Naive B cell (primary cell): ENCODE measurements at regions not wholly inside any gene's neighbourhood (a gene's known extent, or its start where the extent isn't known, plus 50 kb on each side); places are given as distances from the start of the nearest gene placed in this dataset.
A peak's percentile ranks its signal among the peaks of the same experiment; 100 is the strongest.

ENCODE experiments used
- ATAC-seq, 2 donors: fragments of 150-1000 bp; cut with Tn5 transposase; 2 replicates each; pipeline ENCODE4 v1.10.0; 2021; ENCODE audit warnings: low read depth in 2 of 2, mild to moderate bottlenecking in 2 of 2, moderate library complexity in 2 of 2
- DNase-seq: peaks from one replicate; pipeline ENCODE4 v3.0.0; 2022
- H3K27ac Mint-ChIP-seq, 6 donors: one replicate each; pipeline ENCODE4 v1.8.0; 2020 to 2022; ENCODE audit warnings: mild to moderate bottlenecking in 6 of 6, mixed read lengths in 6 of 6, moderate library complexity in 5 of 6, inconsistent platforms in 2 of 6
- H3K27me3 Mint-ChIP-seq, 3 donors: one replicate each; pipeline ENCODE4 v1.8.0; 2021 to 2022; ENCODE audit warnings: mixed read lengths in 3 of 3, mild to moderate bottlenecking in 1 of 3
- H3K36me3 Mint-ChIP-seq, 2 donors: one replicate each; pipeline ENCODE4 v1.8.0; 2020 to 2022; ENCODE audit warnings: mixed read lengths in 2 of 2, inconsistent platforms in 1 of 2, mild to moderate bottlenecking in 1 of 2
- H3K4me1 Mint-ChIP-seq, 3 donors: one replicate each; pipeline ENCODE4 v1.8.0; 2020 to 2022; ENCODE audit warnings: mixed read lengths in 3 of 3, inconsistent platforms in 1 of 3, mild to moderate bottlenecking in 1 of 3, moderate library complexity in 1 of 3
- H3K4me3 Mint-ChIP-seq, 8 donors: one replicate each; pipeline ENCODE4 v1.8.0; 2020 to 2022; ENCODE audit warnings: mild to moderate bottlenecking in 8 of 8, mixed read lengths in 8 of 8, moderate library complexity in 8 of 8, inconsistent platforms in 2 of 8
- H3K9me3 Mint-ChIP-seq, 7 donors: one replicate each; pipeline ENCODE4 v1.8.0; 2020 to 2022; ENCODE audit warnings: mixed read lengths in 7 of 7, mild to moderate bottlenecking in 5 of 7, inconsistent platforms in 2 of 7, moderate library complexity in 1 of 7

DNA sequence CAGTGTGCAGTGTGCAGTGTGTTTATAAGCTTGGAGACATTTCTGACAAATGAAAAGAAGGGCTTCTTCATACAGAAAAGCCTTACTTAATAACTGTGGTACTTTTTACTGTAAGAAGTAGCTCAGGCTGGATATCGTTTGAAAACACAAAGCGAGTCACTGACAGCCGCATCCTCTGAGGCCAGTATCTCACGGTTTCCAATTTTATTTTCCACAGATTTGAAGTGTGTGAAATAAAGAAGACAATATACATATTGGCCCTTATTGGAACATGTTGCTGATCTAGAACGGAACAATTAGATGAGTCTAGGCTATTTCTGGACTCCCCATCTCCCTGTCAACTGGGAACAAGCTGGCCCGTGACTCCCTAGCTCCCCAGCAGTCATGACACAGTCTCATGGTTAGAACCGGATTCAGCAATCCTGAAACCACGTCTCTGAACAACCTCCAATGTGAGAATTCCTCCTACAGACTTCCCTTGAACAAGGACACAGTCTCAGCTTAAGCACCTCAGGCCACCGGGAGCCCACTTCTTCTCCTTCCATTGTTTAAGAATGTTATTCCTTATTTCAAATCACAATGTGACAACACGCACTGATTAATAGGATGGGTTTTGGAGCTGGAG, 484.5 kb downstream of the COG6 start:
- no peak overlapping the region for H3K27ac Mint-ChIP-seq
- ATAC-seq (no peak), DNase-seq (no peak)
- H3K9me3 Mint-ChIP-seq = no peaks in the 10 kb centered on the region
- no peak overlapping the region for H3K4me3 Mint-ChIP-seq
- peaks cover 15 to 31% (median 26%) of the 10 kb centered on the region in 3 donors for H3K4me1 Mint-ChIP-seq
- peaks cover 0 to 13% (median 5%) of the 10 kb centered on the region in 3 donors for H3K27me3 Mint-ChIP-seq
- no peaks in the 10 kb centered on the region for H3K36me3 Mint-ChIP-seq

DNA sequence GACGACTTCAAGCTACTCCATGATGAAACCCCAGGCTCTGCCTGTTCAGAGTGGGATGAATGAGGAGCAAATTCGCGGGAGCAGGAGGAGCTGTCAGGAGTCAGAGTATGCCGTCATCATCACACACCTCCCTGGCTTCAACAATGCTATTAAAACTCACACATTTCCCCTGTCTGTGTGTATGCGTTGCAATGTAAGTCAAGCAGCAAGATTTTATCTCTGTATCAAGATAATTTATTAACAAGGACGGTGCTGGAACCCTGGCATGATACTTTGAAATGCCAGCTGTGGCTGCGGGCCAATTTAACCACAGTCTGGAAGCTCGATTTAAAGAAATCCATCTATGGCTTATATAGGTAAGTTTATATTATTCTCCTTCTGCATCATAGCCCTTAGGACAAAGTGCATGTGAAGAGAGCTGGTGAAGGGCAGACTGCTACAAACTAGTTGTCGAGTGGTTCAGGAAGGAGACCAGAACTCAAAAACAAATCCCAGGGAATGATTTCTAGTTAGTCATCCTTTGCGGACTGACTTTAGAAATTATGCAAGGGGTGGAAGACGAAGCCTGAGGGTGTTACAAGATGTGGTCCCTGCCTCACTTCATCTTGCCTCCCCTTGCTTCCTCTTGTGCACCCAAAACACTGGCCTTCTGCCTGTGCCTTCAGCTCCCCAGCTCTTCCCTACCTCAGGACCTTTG, 486.5 kb downstream of the COG6 start:
- no peak for ATAC-seq
- no peak overlapping the region for H3K4me3 Mint-ChIP-seq
- no peak overlapping the region for H3K27ac Mint-ChIP-seq
- peaks cover 0 to 4% (median 0%) of the 10 kb centered on the region in 3 donors for H3K27me3 Mint-ChIP-seq
- no peaks in the 10 kb centered on the region for H3K36me3 Mint-ChIP-seq
- no peaks in the 10 kb centered on the region for H3K9me3 Mint-ChIP-seq
- DNase-seq = no peak
- peaks cover 23 to 42% (median 38%) of the 10 kb centered on the region in 3 donors for H3K4me1 Mint-ChIP-seq

DNA sequence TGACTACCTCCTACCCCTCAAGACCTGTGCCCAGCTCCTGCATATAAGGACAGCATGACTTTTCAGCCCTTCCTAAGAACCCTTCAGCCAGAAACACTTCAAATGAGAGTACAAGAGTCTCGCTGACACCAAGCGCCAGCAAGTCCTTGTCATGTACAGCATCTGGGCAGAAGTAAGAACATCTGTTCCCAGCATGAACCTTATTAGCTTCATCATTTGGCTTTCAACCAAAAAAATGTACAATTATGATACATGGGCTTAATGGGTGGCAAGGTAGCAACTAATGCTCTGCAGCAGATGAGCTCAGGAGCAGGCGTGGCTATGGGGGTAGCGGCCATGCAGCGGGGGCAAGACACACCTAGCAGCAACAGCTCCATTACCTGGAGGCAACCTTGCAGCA, 487.6 kb downstream of the COG6 start:
- ATAC-seq = no peak
- Mint-ChIP-seq H3K36me3 (no peaks in the 10 kb centered on the region), H3K27ac (peak overlapping the region in 1 of 6 donors; percentile 36), H3K4me3 (no peak overlapping the region), H3K27me3 (no peaks in the 10 kb centered on the region), H3K9me3 (no peaks in the 10 kb centered on the region), H3K4me1 (peaks cover 20 to 49% (median 45%) of the 10 kb centered on the region in 3 donors)
- no peak for DNase-seq

DNA sequence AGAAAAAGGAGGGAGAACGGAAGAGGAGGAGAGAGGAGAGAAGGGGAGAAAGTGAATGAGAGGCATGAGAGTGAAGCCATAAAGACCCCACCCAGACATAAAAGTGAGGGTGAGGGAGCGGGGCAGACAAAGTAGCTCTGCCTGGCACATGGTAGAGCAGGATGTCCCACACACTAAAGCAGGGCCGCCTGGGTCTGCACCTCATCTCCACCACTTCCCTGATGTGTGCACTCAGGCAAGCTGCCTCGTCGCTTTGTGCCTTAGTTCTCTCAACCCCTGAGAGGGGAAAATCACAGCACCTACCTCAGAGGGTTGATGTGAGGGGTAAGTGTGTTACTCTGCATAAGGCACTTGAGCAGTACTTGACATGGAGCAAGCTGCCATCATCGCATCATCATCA, 488.1 kb downstream of the COG6 start:
- Mint-ChIP-seq H3K9me3 (no peaks in the 10 kb centered on the region), H3K27ac (peak overlapping the region in 1 of 6 donors; percentile 36), H3K4me1 (peaks cover 20 to 54% (median 46%) of the 10 kb centered on the region in 3 donors), H3K4me3 (peak overlapping the region in 4 of 8 donors; percentile 14 to 77 (median 46)), H3K27me3 (no peaks in the 10 kb centered on the region), H3K36me3 (no peaks in the 10 kb centered on the region)
- ATAC-seq (peak; percentile 78 to 85), DNase-seq (peak; percentile 22)

DNA sequence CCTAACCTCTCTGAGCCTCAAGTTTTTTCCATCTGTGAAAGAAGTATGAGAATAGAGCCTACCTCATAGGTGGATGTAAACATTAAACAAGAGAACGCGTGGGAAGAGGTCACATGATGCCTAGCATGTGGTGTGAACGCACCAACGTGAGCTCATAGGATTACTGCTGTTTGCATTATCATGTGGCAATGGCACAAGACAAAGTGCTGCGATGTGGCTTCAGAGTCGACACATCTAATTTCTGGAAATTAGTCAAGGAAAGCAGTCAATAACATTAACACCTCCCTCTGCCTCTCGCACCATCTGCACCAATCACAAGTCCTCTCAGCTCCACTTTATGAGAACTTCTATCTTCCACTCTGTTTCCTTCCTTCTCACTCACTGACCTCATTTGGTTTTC, 489.7 kb downstream of the COG6 start:
- H3K27ac Mint-ChIP-seq = peak overlapping the region in 1 of 6 donors; percentile 58
- peaks cover 20 to 57% (median 43%) of the 10 kb centered on the region in 3 donors for H3K4me1 Mint-ChIP-seq
- H3K27me3 Mint-ChIP-seq = no peaks in the 10 kb centered on the region
- H3K4me3 Mint-ChIP-seq = no peak overlapping the region
- no peaks in the 10 kb centered on the region for H3K36me3 Mint-ChIP-seq
- ATAC-seq = no peak
- no peaks in the 10 kb centered on the region for H3K9me3 Mint-ChIP-seq
- DNase-seq = no peak

DNA sequence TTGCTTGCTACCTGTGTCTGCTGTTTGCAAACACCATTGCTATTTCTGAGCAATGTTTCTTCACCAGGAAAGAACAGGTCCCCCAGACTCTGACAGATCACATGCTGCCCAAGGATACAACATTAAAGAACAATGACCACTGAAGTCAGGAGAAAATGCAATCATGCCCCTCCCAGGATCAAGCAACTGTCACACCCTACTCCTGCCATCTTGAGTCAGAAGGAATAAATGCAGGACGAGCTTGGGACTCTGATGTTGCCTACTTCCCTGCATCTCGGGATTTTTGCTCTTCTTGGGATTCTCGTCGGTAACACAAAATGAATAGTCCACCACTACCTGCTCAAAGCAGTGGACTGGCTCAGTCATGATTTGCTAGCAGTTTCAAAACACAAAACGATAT, 490.6 kb downstream of the COG6 start:
- DNase-seq (no peak), ATAC-seq (no peak)
- H3K9me3 Mint-ChIP-seq = no peaks in the 10 kb centered on the region
- H3K36me3 Mint-ChIP-seq = no peaks in the 10 kb centered on the region
- H3K4me1 Mint-ChIP-seq = peaks cover 20 to 56% (median 43%) of the 10 kb centered on the region in 3 donors
- no peaks in the 10 kb centered on the region for H3K27me3 Mint-ChIP-seq
- no peak overlapping the region for H3K27ac Mint-ChIP-seq
- H3K4me3 Mint-ChIP-seq = no peak overlapping the region

DNA sequence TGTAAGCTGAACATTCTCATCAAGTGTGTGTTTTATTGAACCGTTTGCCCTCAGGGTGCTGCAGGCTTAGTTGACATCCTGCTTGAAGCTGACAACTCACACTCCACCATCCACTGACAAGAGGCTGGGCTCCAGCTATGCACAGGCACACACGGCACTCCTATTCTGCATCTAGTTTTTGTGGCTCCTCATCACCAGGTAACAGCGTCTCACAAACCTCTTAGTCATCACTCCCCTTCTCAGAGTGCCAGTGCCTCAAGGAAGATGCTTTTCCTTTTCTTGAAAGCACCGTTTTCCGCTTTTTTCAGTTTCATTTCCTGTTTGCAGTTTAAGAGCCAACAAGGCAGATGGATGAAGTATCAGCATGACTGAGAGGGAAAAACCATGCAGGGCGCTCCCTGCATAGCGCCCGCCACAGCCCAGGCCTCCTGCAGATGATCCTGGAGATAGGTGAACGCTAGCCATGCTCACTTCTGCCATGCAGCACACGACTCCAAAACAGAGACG, 491.2 kb downstream of the COG6 start:
- ATAC-seq = peak; percentile 24 to 27
- no peaks in the 10 kb centered on the region for H3K9me3 Mint-ChIP-seq
- peak overlapping the region in 1 of 8 donors; percentile 37 for H3K4me3 Mint-ChIP-seq
- H3K27ac Mint-ChIP-seq = no peak overlapping the region
- no peaks in the 10 kb centered on the region for H3K27me3 Mint-ChIP-seq
- H3K4me1 Mint-ChIP-seq = peaks cover 20 to 54% (median 43%) of the 10 kb centered on the region in 3 donors
- no peaks in the 10 kb centered on the region for H3K36me3 Mint-ChIP-seq
- no peak for DNase-seq

DNA sequence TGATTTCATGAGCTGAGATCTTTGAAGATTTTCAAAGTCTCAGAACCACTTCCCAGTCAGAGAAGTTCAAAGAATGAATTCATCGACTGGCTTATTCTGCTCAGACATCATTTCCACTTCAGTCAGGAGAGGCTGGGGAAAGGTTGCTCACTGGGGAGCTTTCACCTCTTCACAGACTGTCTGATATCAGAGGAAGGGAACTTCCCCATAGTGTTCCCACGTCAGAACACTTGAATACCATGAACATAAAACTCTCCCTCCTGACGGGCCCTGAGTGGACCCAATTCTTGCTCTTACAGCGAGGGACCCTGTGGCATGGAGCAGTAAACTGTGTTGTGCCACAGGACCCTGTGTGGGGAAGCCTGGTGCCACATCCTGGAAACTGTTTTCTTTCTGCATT, 492.6 kb downstream of the COG6 start:
- Mint-ChIP-seq H3K27me3 (no peaks in the 10 kb centered on the region), H3K27ac (peak overlapping the region in 4 of 6 donors; percentile 28 to 68 (median 53)), H3K36me3 (no peaks in the 10 kb centered on the region), H3K9me3 (no peaks in the 10 kb centered on the region), H3K4me3 (peak overlapping the region in 1 of 8 donors; percentile 15), H3K4me1 (peaks cover 19 to 45% (median 41%) of the 10 kb centered on the region in 3 donors)
- DNase-seq (no peak), ATAC-seq (peak; percentile 57 to 67)

DNA sequence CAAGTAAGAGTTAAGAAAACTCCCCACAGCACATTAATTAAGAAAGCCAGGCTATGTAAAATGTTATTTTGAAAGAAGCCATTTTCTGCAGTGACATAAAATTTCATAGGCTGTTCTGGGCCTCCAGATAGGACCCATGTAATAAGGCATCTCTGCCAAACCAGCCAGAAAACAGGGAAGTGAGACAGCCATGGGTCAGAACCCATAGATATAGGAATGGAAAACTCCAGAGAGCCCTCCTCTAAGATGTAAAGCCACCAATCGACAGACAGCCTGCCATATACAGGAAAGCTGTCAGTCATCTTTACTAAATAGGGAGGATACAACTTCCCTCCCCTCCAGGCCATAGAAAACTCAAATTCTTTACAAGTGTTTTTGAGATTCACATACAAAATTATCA, 493.3 kb downstream of the COG6 start:
- Mint-ChIP-seq H3K9me3 (no peaks in the 10 kb centered on the region), H3K36me3 (no peaks in the 10 kb centered on the region), H3K4me1 (peaks cover 13 to 41% (median 35%) of the 10 kb centered on the region in 3 donors), H3K27ac (peak overlapping the region in 3 of 6 donors; percentile 42 to 81 (median 73)), H3K4me3 (no peak overlapping the region), H3K27me3 (no peaks in the 10 kb centered on the region)
- ATAC-seq (peak; percentile 29 to 40), DNase-seq (no peak)

DNA sequence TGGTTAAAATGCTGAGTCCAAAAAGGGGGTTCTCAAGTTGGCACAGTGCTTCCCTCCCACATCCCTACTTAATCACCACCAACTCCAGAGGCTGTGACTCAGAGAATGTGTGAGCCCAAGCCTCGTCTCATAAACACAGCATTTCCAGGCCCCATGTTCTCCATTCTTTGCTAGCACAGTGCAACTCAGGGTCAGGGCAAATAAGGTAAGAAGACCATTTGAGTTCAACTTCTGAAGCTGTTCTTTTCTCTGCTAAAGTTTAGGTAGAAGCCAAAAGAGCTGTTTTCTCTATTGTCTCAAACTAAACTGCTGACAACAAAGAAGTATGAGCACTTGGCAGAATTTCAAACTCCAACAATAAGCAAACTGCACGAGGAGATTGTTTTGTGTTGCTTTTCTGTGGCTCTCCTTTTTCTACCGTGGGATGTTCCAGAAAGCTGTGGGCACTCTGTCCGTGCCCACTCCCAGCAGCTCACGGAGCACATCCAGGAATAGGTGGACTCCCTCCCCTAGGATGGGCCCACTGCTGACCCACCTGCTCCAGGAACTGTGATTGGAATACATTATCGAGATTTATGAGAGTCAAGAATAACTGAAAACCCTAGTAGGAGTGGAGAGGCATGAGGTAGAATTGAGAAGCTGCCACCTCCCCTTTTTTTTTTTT, 494.3 kb downstream of the COG6 start:
- Mint-ChIP-seq H3K4me1 (peaks cover 10 to 32% (median 26%) of the 10 kb centered on the region in 3 donors), H3K4me3 (no peak overlapping the region), H3K27ac (peak overlapping the region in 2 of 6 donors; percentile 37 to 62), H3K36me3 (no peaks in the 10 kb centered on the region), H3K9me3 (no peaks in the 10 kb centered on the region), H3K27me3 (no peaks in the 10 kb centered on the region)
- DNase-seq = no peak
- ATAC-seq = no peak

DNA sequence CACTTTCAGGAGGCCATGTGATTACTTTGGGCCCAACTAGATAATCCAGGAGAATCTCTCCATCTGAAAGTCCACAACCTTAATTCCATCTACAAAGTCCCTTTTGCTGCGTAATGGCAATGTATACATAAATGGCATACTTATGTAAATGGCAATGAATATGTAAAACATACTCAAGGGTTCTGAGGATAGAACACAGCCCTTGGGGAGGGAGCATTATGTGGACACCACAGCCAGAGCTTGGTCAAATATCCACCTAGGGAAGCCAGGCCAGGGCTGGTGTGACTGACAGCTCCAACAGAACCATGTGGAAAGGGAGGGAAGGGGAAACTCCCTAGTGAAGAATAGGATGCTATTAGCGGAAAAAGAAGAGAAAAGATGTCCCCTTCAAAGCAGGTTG, 496.2 kb downstream of the COG6 start:
- Mint-ChIP-seq H3K4me1 (peaks cover 4 to 24% (median 20%) of the 10 kb centered on the region in 3 donors), H3K9me3 (no peaks in the 10 kb centered on the region), H3K27me3 (no peaks in the 10 kb centered on the region), H3K36me3 (no peaks in the 10 kb centered on the region), H3K27ac (peak overlapping the region in 1 of 6 donors; percentile 19), H3K4me3 (no peak overlapping the region)
- no peak for ATAC-seq
- no peak for DNase-seq

DNA sequence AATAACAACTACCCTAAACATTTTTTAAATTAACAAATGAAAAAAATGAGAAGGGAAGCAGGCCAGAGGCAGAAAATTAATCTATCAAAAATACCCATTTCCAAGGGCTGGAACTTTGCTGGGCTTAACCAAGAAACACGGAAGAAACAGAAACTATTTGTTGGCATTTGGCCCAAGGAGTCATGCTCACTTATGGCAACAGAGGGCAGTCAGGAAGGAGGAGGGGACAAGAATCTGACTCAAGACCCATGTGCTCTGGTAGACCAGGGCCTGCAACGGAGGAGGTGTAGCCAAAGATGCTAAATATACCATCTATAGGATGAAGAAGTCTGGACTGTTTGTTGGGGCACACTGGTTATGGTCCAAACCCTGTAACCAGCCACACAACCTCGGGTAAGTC, 496.7 kb downstream of the COG6 start:
- ATAC-seq (no peak), DNase-seq (no peak)
- Mint-ChIP-seq H3K27me3 (no peaks in the 10 kb centered on the region), H3K4me3 (no peak overlapping the region), H3K27ac (peak overlapping the region in 1 of 6 donors; percentile 76), H3K4me1 (peaks cover 0 to 20% (median 16%) of the 10 kb centered on the region in 3 donors), H3K36me3 (no peaks in the 10 kb centered on the region), H3K9me3 (no peaks in the 10 kb centered on the region)

DNA sequence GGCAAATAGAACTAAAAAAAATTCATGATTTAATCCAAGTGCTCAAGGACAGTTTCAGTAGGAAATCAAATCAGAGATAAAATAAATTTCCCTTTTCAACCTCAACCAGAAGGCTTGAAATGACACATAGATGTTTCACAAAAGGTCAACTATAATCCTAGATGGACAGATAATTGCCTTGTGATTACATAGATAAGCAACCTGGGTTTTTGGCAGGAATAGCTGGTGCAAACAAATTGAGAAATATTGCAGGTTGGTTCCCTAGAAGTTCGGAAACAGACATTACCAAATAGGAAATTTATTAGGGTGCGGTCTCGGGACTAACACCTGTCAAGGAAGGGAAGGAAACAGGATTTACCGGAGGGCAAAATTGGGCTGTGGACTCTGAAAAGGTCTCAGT, 497.5 kb downstream of the COG6 start:
- Mint-ChIP-seq H3K36me3 (no peaks in the 10 kb centered on the region), H3K4me3 (no peak overlapping the region), H3K27ac (no peak overlapping the region), H3K27me3 (no peaks in the 10 kb centered on the region), H3K9me3 (no peaks in the 10 kb centered on the region), H3K4me1 (peaks cover 0 to 16% (median 13%) of the 10 kb centered on the region in 3 donors)
- no peak for ATAC-seq
- no peak for DNase-seq
